Stimulated activated effector memory CD8-positive, alpha-beta T cell treated with anti-CD3 and anti-CD28 coated beads, Interleukin-12 subunit alpha, Interleukin-12 subunit beta, amount 100 ng/mL, for 72 hours (primary cell): ENCODE measurements at regions not wholly inside any gene's neighbourhood (a gene's known extent, or its start where the extent isn't known, plus 50 kb on each side); places are given as distances from the start of the nearest gene placed in this dataset.

Source experiments
- ATAC-seq: fragments of 150-1000 bp; cut with Tn5 transposase; 2 replicates; pipeline ENCODE4 v1.10.0; 2021
- DNase-seq, 2 donors: peaks; one replicate each; pipeline ENCODE4 v3.0.0; 2021 to 2022; ENCODE audit warnings: low spot score in 2 of 2
- H3K27ac Mint-ChIP-seq: one replicate; pipeline ENCODE4 v1.8.0; 2022; ENCODE audit warnings: mild to moderate bottlenecking, mixed read lengths
- H3K36me3 Mint-ChIP-seq: one replicate; pipeline ENCODE4 v1.8.0; 2022; ENCODE audit warnings: mild to moderate bottlenecking, mixed read lengths
- H3K4me1 Mint-ChIP-seq: one replicate; pipeline ENCODE4 v1.8.0; 2022; ENCODE audit warnings: mixed read lengths
- H3K4me3 Mint-ChIP-seq: one replicate; pipeline ENCODE4 v1.8.0; 2022; ENCODE audit warnings: mild to moderate bottlenecking, mixed read lengths
- H3K9me3 Mint-ChIP-seq: one replicate; pipeline ENCODE4 v1.8.0; 2022; ENCODE audit warnings: mixed read lengths

DNA sequence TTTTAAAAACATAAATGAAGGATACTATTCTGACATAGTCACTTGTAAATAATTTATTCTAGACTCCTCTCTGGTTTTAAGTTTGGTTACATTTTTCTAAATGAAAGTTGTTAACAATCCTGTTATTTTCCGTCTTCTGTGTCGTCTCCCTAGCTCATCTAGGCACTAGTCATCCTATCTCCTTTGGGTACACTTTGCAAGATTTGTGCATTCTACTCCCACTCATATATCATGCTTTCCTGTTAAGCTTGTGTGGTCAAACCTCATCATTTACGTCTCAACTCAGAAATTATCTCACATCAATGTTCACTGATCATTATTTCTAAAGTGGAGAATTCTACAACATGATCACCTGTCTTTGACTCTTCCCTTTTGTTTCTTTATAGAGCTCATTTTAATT is 658.7 kb downstream of the TLL1 start:
- no peaks in the 10 kb centered on the region for H3K4me1 Mint-ChIP-seq
- no peak for DNase-seq
- H3K36me3 Mint-ChIP-seq, result no peaks in the 10 kb centered on the region
- no peak overlapping the region for H3K4me3 Mint-ChIP-seq
- peaks cover 18% of the 10 kb centered on the region for H3K9me3 Mint-ChIP-seq
- ATAC-seq, result no peak
- no peak overlapping the region for H3K27ac Mint-ChIP-seq

DNA sequence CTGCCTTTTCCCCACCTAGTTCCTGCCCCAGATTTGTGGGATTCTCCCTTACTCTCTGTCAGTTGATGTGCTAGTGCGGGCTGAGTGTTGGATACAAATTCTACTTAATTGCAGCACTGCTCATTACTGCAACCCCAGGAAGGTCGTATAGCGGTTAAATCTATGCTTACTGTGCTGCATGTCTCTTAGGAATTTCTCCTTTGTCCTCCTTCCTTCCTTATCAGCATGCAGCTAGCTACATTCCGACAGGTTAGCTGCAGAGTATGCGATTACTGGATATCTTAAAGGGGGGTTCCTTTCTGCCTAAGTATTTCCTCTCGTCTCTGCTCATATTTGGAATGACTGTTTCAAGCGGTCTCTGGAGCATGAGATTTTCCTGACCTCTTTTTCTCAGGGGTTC is 662.8 kb downstream of the TLL1 start:
- no peak overlapping the region for H3K4me3 Mint-ChIP-seq
- no peaks in the 10 kb centered on the region for H3K4me1 Mint-ChIP-seq
- no peak for ATAC-seq

DNA sequence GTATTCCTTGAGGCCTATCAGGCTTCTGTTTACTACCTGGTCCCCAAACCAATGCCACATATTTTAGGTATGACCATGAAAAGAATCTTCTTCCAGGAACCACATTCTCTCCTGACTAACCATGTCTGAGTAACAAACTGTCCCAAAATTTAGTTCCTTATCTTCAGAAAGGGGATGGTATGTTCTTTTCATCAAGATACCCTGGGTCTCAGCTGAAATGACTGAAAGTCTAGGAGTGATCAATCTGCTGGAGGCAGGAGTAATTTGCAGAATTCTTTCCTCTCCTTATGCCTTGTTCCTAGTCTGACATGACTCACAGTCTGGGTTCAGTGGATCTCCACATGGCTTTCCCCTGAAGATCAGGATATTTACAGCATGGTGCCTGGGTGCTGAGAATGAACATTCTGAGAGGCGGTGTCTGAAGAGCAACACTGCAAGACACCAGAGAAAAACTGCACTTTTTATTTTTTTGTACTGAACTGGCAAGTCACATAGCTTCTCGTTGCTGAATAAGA is 665.5 kb downstream of the TLL1 start:
- no peak for DNase-seq
- H3K9me3 Mint-ChIP-seq, result peaks cover 18% of the 10 kb centered on the region
- ATAC-seq, result no peak
- no peak overlapping the region for H3K4me3 Mint-ChIP-seq
- no peaks in the 10 kb centered on the region for H3K36me3 Mint-ChIP-seq
- no peaks in the 10 kb centered on the region for H3K4me1 Mint-ChIP-seq
- no peak overlapping the region for H3K27ac Mint-ChIP-seq

More for the DNA sequence above, 662.8 kb downstream of the TLL1 start:
- no peak for DNase-seq
- peaks cover 15% of the 10 kb centered on the region for H3K9me3 Mint-ChIP-seq
- H3K36me3 Mint-ChIP-seq, result no peaks in the 10 kb centered on the region
- H3K27ac Mint-ChIP-seq, result no peak overlapping the region

DNA sequence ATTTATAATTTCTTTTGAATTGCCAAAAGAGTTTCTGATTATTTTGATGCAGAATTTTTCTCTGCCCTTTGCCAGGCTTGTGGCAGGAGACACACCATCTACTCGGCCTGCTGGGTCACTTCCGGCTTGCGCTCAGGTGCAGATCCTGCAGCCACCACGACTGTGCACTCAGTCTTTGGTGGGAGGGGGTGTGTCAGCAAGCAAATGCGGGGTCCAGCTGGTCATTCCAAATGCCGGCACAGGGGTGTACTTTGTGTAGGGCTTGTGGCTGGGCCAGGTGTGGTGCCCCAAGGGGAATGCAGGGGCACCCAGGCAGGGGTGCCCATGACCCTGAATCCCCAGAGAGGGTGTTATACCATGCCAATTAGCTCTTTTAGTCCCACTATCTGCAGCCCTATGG is 673.0 kb downstream of the TLL1 start:
- Mint-ChIP-seq H3K9me3 (peaks cover 12% of the 10 kb centered on the region), H3K36me3 (no peaks in the 10 kb centered on the region), H3K4me3 (no peak overlapping the region), H3K27ac (no peak overlapping the region), H3K4me1 (no peaks in the 10 kb centered on the region)
- ATAC-seq (no peak), DNase-seq (no peak)

DNA sequence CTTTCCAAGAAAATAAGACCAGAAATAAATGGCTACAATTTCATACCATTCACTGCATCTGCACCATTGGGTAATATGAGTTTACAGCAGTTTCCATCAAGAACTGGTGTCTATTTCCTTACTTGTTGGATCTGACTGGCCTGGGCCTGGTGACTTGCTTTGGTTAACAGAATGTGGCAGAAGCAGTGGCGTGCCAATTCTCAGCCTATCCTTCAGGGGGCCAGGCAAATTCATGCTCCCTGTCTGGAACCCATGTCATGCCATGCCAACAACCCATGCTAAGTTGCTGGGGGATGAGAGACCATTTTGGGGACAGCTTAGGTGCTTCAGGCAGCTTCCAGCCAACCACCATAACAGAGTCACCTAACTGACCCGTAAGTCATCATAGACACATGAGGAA is 656.7 kb downstream of the SPOCK3 start:
- no peaks in the 10 kb centered on the region for H3K36me3 Mint-ChIP-seq
- peaks cover 24% of the 10 kb centered on the region for H3K9me3 Mint-ChIP-seq
- no peak overlapping the region for H3K4me3 Mint-ChIP-seq
- DNase-seq, result no peak
- no peak overlapping the region for H3K27ac Mint-ChIP-seq
- no peaks in the 10 kb centered on the region for H3K4me1 Mint-ChIP-seq
- no peak for ATAC-seq

DNA sequence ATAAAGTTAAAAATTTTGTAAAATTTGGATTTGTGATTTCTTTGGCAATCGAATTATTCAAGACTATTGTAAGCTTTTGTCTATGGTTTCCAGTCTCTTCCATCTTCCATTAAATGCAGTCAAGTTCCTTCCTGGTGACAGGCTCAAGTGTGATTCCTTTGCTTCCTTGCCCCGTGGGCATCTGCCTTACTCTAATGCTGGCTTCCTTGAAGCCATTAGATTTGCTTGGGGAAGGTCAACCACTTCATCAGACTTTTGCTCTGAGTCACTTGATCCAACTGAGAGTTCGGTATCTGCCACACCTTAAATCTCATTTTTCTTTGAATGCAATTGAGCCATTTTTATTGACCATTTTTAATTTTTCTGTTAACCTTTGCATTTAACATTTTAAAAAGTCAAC is 648.8 kb downstream of the SPOCK3 start:
- Mint-ChIP-seq H3K4me3 (no peak overlapping the region), H3K4me1 (no peaks in the 10 kb centered on the region), H3K36me3 (no peaks in the 10 kb centered on the region), H3K9me3 (peaks cover 18% of the 10 kb centered on the region), H3K27ac (no peak overlapping the region)
- DNase-seq, result no peak
- no peak for ATAC-seq

DNA sequence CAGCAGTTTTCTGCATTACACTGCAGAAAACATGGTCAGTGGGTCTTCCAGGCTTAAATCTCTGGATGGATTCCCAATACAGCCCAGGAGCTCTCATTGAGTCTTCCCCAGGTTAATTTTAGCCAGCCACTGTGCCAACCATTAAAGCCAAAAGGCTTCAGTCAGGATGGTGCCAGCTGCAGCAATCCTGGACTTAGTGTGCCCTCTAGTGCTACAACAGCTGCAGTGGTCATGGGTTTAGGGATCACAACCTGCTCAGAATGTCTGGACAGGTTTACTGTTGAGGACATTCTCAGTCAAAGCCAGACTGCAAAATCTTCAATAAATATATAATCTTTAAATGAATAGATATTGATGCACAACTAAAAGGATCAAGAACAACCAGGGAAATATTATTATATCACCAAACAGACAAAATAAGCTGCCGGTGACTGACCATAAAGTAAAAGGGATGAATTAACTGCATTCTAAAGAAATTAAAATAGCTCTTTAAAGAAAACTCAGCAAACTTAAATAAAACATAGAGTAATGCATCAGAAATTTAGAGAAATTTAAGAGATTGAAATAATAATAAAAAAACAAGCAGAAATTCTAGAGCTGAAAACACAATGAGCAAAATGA is 639.9 kb downstream of the SPOCK3 start:
- Mint-ChIP-seq H3K36me3 (no peaks in the 10 kb centered on the region), H3K9me3 (peaks cover 11% of the 10 kb centered on the region), H3K27ac (no peak overlapping the region), H3K4me3 (no peak overlapping the region), H3K4me1 (no peaks in the 10 kb centered on the region)
- DNase-seq (no peak), ATAC-seq (no peak)

DNA sequence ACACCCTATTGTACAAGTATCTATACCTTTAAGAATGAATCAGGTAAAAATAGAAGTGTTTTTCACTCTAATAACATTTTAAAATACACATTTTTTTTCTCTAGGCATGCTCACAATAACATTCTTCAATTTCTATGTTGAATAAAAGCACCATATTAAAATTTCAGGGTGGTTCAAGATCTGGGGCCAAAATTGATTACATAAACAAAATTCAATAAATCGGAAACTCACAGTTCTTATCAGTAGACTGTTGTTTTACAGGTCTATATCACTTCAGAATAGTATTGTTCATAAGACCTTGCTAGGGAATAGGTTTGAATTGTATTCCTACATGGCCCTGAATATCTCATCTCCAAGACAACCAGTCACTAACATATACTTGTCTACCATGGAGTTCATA is 634.0 kb downstream of the SPOCK3 start:
- Mint-ChIP-seq H3K9me3 (peaks cover 18% of the 10 kb centered on the region), H3K27ac (no peak overlapping the region), H3K4me3 (no peak overlapping the region), H3K36me3 (no peaks in the 10 kb centered on the region), H3K4me1 (no peaks in the 10 kb centered on the region)
- no peak for ATAC-seq
- no peak for DNase-seq

DNA sequence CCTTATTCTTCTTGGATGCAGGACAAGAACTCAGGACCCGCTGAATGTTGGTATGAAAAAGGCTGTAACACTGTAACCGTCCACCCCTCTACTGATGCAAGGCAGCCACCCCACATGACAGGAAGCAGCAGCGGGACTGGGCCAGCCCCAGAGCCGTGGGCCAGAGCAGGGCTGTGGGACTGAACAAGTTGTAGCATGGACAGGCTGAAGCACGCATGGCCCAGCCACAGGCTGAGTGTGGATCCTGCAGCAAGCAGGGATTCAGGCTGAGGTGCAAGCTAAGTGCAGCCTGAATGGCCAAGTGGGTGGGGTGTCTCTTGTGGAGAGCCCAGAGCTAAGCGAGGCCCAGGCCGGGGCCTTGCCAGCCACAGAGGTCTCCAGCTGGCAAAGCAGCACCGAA is 632.2 kb downstream of the SPOCK3 start:
- Mint-ChIP-seq H3K4me3 (no peak overlapping the region), H3K4me1 (no peaks in the 10 kb centered on the region), H3K36me3 (no peaks in the 10 kb centered on the region), H3K9me3 (peaks cover 18% of the 10 kb centered on the region), H3K27ac (no peak overlapping the region)
- DNase-seq (no peak), ATAC-seq (no peak)

DNA sequence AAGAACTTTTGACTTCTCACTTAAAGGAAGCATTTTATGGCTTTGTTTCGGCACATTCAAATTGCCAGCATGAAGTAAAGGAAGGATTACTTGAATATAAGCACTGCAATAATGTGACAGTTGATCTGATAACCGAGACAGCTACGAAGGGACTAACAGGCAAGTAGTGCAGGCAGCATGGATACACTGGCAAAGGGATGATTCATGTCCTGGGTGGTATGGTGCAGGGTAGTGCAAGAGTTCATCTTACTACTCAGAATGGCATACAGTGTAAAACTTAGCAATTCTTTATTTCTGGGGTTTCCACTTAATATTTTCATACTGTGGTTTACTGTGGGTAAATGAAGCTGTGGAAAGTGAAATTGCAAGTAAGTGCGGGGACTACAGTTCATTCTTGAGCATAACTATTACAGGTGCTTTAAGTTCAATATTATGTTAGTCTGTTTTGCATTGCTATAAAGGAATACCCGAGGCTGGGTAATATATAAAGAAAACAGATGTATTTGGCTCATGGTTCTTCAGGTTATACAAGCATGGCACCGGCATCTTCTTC is 611.8 kb downstream of the SPOCK3 start:
- no peaks in the 10 kb centered on the region for H3K36me3 Mint-ChIP-seq
- ATAC-seq, result no peak
- no peak overlapping the region for H3K4me3 Mint-ChIP-seq
- DNase-seq, result no peak
- peaks cover 12% of the 10 kb centered on the region for H3K9me3 Mint-ChIP-seq
- H3K4me1 Mint-ChIP-seq, result no peaks in the 10 kb centered on the region
- H3K27ac Mint-ChIP-seq, result no peak overlapping the region

DNA sequence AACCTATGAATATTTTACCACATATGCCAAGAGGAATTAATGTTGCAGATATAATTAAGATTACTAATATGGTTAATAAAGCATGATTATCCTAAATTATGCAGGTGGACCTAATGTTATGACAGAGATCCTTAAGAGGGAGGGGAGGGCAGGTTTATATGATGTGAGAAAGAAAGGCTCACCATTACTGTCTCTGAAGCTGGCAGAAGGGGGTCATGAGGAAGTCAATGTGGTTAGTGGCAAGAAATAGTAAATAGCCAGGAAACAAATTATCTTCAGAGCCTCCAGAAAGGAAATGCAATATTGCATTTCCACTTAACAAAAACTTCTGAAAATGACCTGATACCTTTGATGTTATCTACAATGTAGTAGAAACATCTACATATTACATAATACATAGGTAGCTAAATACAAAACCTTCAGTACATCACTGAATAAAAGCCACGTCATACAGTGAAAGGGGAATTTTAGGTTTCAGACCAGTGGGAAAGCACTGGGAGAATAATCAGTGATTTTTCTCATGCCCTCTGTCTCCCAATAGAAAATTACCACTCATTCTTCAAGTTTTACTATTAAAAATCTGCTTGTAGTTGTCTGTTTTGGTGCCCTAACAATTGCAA is 609.2 kb downstream of the SPOCK3 start:
- H3K36me3 Mint-ChIP-seq, result no peaks in the 10 kb centered on the region

DNA sequence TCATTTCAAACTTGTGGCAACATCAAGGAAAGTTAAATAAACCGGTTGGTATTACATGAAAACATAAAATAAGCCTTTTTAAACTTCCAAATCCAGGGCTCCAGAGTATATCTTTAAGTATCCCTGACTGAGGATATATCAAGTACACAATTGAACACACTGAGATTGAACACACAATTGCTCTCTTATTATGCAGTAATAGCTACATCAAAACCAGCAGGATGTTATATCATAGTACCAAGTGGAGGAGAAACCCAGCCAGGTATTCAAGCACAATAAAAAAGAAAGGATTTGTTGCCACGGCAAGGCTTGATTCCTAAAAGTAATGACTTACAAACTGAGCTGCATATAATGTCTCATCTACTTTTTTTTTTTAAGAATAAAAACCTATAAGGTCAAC is 605.8 kb downstream of the SPOCK3 start:
- Mint-ChIP-seq H3K4me3 (no peak overlapping the region), H3K27ac (no peak overlapping the region), H3K4me1 (no peaks in the 10 kb centered on the region), H3K9me3 (peaks cover 14% of the 10 kb centered on the region), H3K36me3 (no peaks in the 10 kb centered on the region)
- ATAC-seq (no peak), DNase-seq (no peak)

More for the DNA sequence above, 609.2 kb downstream of the SPOCK3 start:
- H3K4me1 Mint-ChIP-seq, result no peaks in the 10 kb centered on the region
- H3K27ac Mint-ChIP-seq, result no peak overlapping the region
- H3K4me3 Mint-ChIP-seq, result no peak overlapping the region
- H3K9me3 Mint-ChIP-seq, result peaks cover 13% of the 10 kb centered on the region
- DNase-seq (no peak), ATAC-seq (no peak)

DNA sequence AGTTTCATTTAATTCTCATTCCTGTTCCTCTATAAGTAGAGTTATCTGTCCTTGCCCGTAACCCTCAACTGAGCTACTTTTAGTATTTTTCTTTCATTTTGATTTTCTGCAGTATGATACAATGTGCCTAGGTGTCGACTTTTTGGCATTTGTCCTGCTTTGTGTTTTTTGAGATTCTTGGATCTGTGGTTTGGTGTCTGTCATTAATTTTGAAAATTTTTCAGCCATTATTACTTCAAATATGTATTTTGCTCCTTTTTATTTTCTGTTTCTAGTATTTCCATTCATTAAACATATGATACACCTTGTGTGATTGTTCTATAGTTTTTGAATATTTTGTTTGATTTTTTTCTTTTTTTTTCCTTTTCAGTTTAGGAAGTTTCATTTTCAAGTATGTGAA is 598.9 kb downstream of the SPOCK3 start:
- ATAC-seq, result no peak
- no peaks in the 10 kb centered on the region for H3K36me3 Mint-ChIP-seq
- no peaks in the 10 kb centered on the region for H3K4me1 Mint-ChIP-seq
- H3K27ac Mint-ChIP-seq, result no peak overlapping the region
- H3K4me3 Mint-ChIP-seq, result no peak overlapping the region
- DNase-seq, result no peak
- H3K9me3 Mint-ChIP-seq, result peaks cover 20% of the 10 kb centered on the region

DNA sequence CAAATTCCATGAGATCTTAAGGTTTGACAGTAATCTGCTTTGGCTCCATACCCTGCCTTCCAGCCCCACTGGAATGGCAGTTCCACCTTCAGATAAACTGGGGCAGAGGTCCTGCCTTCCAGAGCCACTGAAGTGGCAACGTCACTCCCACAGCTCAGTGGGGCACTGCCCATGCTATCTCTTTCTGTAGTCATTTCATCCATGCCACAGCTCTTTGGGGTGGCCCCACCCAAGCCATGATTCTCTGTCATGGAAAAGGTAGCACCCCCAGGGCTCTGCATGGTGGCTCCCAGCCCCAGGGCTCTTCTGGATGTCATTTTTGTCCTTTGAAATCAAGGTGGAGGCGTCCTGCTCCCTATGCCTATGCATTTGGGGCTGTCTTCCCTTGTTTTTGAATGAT is 596.5 kb downstream of the SPOCK3 start:
- H3K4me3 Mint-ChIP-seq, result no peak overlapping the region
- DNase-seq, result no peak
- no peaks in the 10 kb centered on the region for H3K4me1 Mint-ChIP-seq
- no peak overlapping the region for H3K27ac Mint-ChIP-seq
- ATAC-seq, result no peak
- no peaks in the 10 kb centered on the region for H3K36me3 Mint-ChIP-seq
- H3K9me3 Mint-ChIP-seq, result peaks cover 15% of the 10 kb centered on the region

DNA sequence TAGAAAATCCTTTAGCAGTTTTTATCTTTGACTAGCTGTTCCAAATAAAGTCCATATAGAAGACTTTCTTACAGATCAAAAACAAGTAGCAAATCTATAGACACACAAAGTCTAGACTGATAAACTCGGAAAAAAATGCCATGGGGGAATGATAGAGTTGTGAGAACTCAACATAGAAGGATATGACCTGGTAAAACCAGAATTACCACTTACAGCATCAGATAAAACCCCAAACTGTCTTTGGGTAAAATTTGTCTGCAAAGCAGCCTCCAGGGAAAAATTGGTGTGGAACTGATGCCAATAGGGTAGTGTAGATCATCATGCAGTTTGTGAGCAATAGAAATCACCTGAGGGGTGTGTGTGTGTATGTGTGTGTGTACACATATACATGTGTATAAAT is 579.1 kb downstream of the SPOCK3 start:
- ATAC-seq (no peak), DNase-seq (no peak)
- H3K4me1 Mint-ChIP-seq, result no peaks in the 10 kb centered on the region
- no peaks in the 10 kb centered on the region for H3K36me3 Mint-ChIP-seq
- H3K4me3 Mint-ChIP-seq, result no peak overlapping the region
- H3K27ac Mint-ChIP-seq, result no peak overlapping the region
- H3K9me3 Mint-ChIP-seq, result peaks cover 11% of the 10 kb centered on the region

DNA sequence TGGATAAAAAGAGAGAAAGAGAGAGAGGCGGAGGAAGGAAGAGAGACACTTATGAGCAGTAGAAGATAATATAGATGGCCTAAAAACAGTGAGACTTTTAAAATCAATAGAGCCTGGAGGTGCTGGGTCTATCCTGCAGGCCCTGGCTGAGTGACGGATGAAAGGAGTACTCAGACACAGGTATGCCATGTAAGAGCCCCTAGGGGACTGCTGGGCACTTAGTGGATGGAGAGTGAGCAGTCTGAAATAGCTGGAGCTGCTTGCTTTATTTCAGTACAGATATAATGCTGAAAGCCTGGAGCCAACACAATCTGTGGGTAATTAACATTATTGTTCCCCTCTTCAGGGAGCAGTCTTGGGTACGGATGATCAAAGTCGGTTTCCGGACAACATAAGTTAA is 578.6 kb downstream of the SPOCK3 start:
- no peaks in the 10 kb centered on the region for H3K4me1 Mint-ChIP-seq
- ATAC-seq (no peak), DNase-seq (no peak)
- H3K9me3 Mint-ChIP-seq, result peaks cover 11% of the 10 kb centered on the region
- no peak overlapping the region for H3K4me3 Mint-ChIP-seq
- no peak overlapping the region for H3K27ac Mint-ChIP-seq
- no peaks in the 10 kb centered on the region for H3K36me3 Mint-ChIP-seq
